NCI-H460 (cell line): ENCODE measurements at regions not wholly inside any gene's neighbourhood (a gene's known extent, or its start where the extent isn't known, plus 50 kb on each side); places are given as distances from the start of the nearest gene placed in this dataset.

ENCODE experiments used
- DNase-seq: peaks from one replicate; pipeline ENCODE4 v3.0.0-alpha.2; 2016; ENCODE audit warnings: low read depth; ENCODE audit errors: extremely low read depth

DNA sequence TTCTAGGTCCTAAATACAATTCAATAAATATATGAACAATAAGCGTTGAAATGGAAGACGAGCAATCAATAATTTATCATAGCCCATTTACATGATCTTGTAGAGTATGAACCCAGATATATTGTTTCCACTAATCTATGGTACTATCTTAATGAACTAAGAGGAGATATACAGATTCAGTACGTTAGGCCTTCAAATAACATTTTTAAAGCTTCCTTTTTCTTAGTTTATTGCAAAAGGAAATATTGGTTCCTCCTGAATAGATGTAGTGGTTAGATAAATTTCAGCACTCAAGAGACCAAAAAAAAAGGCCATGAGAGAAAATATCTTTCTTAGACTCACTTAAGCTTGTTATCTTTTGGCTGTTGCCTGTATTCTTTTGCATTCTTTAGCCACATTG is 147.5 kb upstream of the PITX2 start:
- DNase-seq, result no peak

DNA sequence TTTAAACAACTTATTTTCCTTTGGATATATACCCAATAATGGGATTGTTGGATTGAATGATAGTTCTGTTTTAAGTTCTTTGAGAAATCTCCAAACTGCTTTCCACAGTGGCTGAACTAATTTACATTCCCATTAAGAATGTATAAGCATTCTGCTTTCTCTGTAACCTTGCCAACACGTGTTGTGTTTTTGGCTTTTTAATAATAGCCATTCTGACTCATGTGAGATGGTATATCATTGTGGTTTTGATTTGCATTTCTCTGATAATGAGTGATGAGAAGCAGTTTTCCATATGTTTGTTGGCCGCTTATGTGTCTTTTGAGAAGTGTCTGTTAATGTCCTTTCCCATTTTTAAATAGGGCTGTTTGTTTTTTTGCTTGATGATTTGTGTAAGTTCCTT is 155.6 kb upstream of the PITX2 start:
- no peak for DNase-seq

DNA sequence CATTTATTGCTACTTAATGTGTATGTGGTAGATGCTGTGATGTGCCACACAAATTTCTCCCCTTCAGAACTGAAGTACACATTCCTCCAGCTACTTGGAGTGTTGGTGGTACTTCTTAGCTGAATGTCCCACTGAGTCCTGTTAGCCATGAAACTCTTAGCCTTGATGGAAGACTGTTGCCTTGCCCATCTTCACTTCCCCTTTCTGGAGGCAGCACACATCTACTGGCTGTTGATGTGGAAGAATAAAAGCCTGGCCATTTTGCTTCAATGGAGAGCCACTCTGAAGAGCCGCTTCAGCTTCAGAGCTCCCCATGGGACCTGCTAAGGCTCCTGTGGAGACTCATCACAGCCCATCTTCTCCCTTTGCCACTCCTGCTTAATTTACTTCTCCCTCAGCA is 157.7 kb upstream of the PITX2 start:
- no peak for DNase-seq

DNA sequence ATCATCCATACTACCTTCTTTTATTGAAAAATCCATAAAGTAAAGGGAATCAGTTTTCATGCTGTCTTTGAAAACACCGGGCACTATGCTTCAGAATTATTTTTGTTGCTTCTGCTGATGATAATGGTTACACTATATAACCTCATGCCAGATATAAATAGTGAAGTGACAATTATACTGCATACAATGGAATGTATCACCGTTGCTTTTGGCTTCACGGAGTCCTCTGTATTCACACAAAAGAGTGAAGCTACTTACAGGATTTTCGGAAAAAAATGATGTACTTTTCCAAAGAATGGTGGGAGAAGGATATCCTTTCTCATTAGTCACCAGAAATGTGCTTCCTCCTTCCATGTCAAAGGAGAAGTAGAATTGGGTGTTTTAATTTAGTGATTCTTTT is 159.1 kb upstream of the PITX2 start:
- DNase-seq, result no peak

DNA sequence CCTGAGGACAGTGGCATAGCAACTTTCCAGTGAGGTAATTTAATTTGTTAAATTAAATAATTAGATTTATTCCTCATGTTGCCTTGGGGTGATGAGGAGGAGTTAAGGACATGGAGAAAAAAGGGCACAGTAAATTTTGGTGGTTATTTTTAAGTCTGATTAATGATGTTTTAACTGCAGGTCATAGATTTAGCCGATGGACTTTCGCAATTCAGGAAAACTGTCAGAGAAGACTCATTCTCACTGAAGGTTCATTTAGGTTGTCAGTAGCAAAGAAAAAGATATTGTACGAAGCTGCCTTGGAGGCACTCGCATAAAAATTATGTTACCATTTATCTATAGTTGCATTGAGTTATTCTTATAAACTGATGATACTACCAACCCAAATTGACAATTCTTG is 164.2 kb upstream of the PITX2 start:
- no peak for DNase-seq

DNA sequence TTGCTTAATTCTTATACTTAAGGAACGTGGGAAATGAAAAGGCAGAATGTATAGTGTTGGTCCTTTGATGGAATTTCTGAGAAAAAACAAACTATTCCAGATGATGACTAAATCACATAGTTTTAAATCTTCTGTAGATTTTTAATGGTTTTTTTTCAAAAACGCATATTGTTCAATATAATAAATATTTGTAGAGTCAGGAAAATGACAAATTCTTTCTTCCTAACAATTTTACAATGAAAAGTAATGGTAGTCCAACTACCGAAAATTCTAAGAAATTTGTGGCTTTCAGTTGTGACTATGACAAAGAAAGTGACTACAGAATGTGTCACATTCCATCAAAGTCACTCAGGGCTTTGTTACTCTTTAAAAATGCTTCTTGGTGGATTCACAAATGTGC is 164.8 kb upstream of the PITX2 start:
- DNase-seq, result no peak

DNA sequence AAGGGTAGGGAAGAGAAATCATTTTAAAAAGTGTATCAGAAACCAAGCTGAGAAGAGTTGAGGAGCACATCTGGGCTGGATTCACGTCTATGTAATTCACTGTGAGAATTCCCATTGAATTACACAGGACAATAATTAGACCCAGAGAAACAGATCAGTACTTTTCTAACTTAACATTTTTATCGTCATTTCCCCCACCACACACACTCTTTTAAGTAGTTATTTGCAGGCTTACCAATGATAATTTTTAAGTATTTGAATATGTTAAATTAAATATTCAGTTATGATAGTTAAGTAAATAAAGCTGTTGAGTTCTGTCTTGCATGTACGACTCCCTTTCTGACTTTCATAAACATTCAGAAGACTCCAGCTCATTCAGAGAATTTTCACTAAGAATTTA is 165.4 kb upstream of the PITX2 start:
- DNase-seq, result no peak

DNA sequence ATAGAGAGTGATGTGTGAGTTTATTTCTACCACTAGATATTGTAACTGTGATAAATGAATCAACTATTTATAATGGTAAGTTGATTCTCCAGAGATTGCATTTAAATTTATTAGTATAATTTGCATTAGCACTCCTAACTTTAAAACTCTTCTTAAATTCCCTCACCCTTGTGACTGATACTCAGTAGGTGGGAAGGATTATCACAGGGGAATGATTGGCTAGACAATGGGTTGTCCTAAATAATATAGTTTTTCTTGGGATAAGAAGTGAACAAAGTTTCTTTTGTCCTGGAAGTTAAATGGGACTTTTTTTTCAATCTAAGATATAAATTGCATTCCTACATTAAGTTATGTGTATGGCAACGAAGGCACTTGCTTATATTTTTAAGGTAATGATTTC is 169.2 kb upstream of the PITX2 start:
- no peak for DNase-seq

DNA sequence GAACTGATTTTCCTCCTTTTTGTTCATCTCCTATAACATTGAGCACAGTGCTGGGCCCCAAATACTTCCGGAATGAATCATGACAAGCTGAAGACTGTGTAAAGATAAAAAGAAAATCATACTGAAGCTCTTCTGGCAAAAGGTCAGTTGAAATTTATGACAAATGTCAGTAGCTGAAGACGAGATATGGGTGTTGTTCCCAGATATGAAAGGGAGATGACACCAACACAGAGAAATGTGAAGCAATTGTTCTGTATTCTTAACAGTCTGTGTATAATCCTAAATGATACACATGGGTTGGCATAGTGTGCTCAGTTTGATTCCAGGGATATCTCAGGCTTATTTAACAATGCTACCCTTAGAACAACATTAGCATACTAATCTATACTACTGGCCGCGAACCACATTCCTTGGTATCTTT is 170.5 kb upstream of the PITX2 start:
- DNase-seq, result no peak

DNA sequence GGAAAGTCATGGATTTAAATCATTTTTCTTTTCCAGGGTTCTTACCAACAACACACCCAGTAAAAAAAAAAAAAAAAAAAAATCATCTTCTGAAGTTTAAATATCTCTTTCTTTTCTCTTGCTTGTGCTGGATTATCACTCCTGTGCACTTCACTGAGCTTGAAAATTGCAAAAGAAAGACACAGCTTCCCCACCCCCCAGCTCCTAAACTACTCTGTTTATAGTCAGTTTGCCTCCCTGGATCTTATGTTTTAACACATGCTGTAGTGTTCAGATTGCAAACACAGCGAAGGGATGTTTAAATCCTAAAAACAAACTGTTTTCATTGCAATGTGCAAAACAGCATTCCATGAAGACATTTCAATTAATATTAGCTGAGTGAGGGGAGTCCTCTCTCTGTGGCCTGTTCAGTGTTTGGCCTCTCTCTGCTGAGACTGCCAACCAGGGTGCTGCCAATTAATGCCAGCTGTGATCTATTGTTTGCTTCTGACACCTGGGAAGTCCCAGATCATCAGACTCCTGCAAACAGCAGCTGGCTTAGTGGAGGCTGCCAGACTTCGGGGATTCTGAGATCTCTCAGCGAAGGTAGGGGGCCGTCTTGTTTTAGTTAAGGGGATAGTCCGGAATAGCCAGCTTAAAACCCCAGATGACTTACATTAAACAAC is 171.1 kb upstream of the PITX2 start:
- DNase-seq, result no peak

DNA sequence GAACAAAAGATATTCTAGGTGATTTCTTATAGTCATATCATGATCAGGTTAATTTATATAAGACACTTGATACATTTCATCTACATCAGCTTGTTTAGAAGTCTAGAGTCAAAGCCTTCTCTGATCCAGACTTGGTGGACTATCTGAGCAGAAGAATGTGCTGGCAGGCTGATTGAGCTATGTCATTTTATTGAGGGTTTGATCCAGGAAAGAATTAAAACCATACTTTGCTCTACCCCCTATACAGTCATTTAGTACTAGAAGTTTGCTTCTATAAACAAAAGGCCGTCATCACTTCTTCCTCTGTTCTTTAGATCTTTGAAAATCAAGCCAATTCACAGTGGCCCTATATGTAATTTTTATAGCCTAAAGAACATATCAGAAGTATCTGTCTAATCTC is 173.1 kb upstream of the PITX2 start:
- no peak for DNase-seq

DNA sequence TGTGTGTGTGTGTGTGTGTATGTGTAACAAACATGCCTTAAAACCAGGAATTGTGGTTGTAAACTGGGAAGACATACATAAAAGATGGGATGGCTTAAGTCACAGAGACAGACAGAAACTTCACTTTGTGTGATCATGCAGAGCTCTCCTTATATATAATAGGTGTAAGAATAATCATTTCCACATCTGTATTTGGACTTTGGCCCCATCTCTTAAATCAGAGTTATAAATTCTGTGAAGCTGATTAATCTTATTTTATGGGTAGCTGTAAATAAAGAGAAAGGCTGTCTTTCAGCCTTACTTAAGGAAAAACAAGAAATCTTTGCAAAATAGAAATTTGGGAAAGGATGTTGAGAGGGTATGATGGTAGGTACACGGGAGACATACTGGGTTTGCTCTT is 174.6 kb upstream of the PITX2 start:
- no peak for DNase-seq

DNA sequence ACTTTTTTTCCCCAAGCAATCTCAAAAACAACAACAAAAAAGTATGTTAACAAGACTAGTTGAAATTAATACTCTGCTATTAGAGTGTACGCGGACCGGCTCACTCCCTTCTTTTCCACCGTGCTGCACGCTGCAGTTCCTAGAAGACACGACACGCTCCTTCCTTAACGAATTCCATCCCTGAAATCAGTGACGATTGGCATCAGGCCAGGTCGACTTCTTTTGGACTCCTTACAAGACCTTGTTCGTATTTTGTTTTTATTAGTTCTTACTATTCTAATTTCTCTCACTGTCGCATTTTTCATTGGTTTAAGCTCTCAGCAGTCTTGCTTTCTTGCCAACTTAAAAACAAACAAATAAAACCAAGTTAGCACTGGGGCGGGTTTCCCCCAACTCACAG is 175.8 kb upstream of the PITX2 start:
- no peak for DNase-seq

DNA sequence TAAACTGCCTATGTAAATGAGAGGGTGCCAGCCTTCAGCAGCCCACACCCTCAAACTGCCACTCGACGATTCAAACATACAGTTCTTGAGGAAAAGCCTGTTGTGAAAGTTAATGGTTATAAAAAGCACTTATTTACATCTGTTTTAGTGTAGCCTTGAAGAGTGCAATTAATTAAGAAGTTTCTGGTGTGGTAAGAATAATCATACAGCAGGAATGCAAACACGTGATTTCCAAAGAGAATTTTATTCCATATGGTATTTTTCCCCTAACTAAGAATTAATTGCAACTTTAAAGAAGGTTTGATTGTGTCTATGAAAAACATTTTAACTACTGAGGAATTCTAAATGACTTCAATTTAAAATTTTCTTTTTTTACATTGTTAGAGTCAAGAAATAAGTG is 176.3 kb upstream of the PITX2 start:
- no peak for DNase-seq

DNA sequence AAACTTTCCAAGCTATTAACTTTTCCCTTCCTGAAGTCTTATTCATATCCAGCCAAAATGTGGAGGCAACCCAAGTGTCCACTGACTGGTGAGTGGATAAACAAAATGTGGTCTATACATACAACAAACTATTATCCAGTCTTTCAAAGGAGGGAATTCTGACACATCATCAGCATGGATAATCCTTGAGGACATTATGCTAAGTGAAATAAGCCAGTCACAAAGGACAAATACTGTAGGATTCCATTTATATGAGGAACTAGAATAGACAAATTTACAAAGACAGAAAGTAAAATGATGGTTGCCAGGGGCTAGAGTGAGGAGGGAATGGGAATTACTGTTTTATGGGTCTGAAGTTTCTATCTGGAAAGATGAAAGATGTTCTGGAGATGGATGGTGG is 178.7 kb upstream of the PITX2 start:
- DNase-seq, result no peak

DNA sequence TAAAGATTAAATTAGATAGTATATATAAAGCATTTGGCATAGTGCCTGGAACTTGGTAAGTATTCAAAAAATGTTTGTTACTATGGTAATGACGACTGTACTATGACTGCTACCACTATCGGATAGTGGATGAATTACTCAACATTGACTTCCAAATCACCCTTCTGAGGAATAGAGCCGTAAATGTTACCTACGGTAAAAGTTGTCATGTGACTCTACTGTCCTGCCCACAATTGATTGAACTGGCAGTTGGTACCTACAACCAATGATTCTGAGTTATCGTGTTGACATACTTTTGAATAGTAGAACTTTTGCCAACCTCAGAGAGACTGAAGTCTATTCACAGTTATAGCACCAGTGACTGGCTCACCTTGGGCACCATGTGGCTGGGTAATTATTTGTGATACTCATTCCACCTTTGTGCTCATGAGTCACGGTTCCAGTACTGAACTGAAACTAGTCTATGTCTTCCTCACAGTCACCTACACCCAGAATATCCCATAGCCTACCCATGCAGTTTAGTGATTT is 185.5 kb upstream of the PITX2 start:
- no peak for DNase-seq

DNA sequence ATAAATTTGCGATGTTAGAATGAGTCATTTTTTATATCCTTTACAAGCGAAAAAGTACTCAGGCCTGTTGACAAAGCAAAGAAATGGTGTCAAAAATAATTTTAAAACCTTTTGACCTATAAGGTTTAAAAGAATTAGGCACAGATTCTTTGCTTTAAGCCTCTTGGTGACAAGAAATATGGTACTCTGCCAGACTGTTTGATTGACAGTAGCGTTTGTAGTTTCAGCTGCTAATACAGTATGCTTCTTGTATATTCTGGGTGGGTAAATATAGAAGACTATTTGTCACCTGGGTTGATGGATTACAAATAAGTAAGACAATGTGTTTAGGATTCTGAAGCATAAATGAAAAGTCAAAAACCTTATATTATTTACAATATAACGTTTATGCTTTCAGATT is 193.1 kb upstream of the PITX2 start:
- no peak for DNase-seq

DNA sequence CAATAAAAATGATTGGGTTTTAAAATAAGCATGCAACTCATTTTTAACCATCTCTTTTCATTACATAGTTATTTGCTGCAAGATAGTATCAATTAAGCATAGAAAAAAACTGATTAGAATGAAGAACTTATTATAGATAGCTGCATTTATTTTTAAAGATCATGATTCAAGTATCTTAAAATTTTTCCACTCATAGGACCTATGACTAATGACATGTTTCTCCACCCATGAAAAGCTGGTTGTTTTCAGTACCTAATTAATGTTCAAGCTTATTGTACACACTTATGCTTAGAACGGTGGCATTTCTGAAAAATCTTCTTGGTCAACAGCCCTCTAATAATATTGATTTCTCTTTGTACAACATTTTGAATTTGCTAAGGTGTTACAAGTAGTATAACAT is 193.5 kb upstream of the PITX2 start:
- no peak for DNase-seq

DNA sequence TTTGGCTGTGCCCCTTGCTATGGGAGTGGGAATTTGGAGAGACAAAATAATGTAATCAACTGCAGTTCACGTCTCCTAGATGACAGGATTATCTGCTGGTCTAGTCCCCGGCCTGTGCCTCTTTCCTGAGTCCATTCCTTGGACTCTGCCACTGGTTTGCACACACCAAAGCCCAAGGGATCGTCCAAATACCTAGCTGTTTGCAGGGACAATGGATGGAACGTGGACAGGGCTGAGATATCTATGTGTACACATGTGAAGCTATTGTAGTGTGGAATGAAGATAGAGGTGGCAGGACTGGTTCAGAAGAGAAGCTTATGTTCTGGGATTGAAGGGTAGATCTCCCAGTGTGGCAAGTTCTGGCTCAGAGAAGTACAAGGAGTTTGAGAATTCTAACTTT is 198.3 kb upstream of the PITX2 start:
- DNase-seq, result no peak

DNA sequence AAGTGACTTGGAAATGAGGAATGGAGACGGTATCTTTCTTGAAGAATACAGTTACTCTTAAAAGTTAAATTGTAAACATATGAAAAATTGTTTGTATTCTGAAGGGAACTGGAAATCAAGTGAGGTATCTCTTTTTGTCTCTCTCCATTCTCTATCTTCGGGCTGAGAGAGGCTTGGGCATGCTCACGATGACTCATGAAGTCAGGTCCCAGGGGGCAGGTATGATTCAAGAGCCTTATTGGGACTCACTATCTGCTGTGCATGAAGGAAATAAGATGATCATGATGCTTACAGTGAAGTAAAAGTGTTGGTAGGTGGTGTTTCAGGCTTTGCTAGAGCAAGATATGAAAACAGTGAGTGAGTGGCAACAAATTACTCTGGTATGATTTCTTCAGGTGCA is 200.4 kb upstream of the PITX2 start:
- DNase-seq, result peak; percentile 18

DNA sequence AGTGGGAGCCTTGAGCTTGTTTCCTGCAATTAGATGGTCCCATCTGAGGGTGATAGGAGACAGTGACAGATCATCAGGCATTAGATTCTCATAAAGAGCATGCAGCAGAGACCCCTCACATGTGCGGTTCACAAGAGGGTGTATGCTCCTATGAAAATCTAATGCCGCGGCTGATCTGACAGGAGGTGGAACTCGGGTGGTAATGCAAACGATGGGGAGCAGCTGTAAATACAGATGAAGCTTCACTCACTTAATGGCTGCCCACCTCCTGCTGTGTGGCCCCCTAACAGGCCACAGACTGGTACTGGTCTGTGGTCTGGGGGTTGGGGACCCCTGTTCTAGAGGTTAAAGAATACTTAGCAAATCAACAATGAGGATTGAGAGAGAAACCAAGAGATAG is 201.5 kb upstream of the PITX2 start:
- DNase-seq, result no peak

DNA sequence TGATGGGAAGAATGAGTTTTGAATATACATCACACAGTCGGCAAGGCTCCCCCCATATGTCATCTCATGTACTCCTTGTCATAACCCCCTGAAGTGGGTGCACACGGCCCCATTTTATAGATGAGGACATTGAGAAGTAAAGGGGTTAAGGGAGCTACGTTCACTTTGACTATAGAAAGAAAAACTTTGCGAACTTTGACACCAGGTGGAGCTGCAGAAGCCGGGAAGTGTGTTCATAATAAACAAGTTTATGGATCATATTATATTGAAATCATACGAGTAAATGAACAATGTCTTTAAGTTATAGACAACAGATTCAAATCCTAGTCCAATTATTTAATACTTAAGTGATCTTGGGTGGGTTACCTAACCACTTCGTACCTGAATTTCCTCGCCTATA is 203.8 kb upstream of the PITX2 start:
- no peak for DNase-seq

DNA sequence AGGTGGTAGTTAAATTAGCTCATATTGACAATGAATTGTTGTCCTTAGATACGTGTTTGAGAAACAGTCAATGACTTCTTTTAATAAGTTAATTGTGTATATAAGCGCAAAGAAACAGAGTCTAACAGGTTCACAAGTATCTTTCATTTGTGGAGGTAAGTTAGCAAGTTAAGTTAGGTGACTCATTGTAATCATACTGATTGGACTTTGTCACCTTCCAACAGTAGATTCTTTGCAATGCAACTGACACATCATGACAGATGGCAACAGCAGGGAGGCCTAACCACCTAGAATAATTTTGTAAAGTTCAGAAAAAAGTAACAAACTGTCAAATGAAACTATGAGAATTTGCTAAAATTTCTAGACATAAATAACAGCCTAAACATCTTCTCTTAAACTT is 207.6 kb upstream of the PITX2 start:
- no peak for DNase-seq
